ENCODE measurements at regions not wholly inside any gene's neighbourhood (a gene's known extent, or its start where the extent isn't known, plus 50 kb on each side); places are given as distances from the start of the nearest gene placed in this dataset.

GRCh38 chr1:90650401-90650800, 66.7 kb downstream of the BARHL2 start:
- DNase-seq, result no peak

GRCh38 chr1:90640325-90640724, 76.8 kb downstream of the BARHL2 start:
- no peak for DNase-seq

GRCh38 chr1:90622666-90623065, 94.4 kb downstream of the BARHL2 start:
- no peak for DNase-seq

- DNase-seq, result no peak
Measured at GRCh38 chr1:90621986-90622385, 95.1 kb downstream of the BARHL2 start.

GRCh38 chr1:90616395-90616794, 100.7 kb downstream of the BARHL2 start:
- DNase-seq, result peak; percentile 2 to 60 (median 22)

- DNase-seq, result peak in 1 of 3 experiments; percentile 5
Measured at GRCh38 chr1:90614872-90615271, 102.2 kb downstream of the BARHL2 start.

GRCh38 chr1:90613371-90613770, 103.7 kb downstream of the BARHL2 start:
- DNase-seq, result peak in 2 of 3 experiments; percentile 16 to 63

GRCh38 chr1:90612033-90612432, 105.1 kb downstream of the BARHL2 start:
- no peak for DNase-seq

GRCh38 chr1:90607736-90608135, 109.4 kb downstream of the BARHL2 start:
- no peak for DNase-seq

GRCh38 chr1:90605070-90605469, 112.0 kb downstream of the BARHL2 start:
- DNase-seq, result no peak

GRCh38 chr1:90593312-90593711, 123.8 kb downstream of the BARHL2 start:
- DNase-seq, result peak in 1 of 3 experiments; percentile 68

- no peak for DNase-seq
Measured at GRCh38 chr1:90591970-90592356, 125.1 kb downstream of the BARHL2 start.

GRCh38 chr1:90591355-90591969, 125.6 kb downstream of the BARHL2 start:
- no peak for DNase-seq

- peak in 2 of 3 experiments; percentile 44 to 68 for DNase-seq
Measured at GRCh38 chr1:90580176-90580575, 136.9 kb downstream of the BARHL2 start.

GRCh38 chr1:90579212-90579802, 137.8 kb downstream of the BARHL2 start:
- peak; percentile 11 to 77 (median 69) for DNase-seq

GRCh38 chr1:90574692-90575370, 142.3 kb downstream of the BARHL2 start:
- no peak for DNase-seq

GRCh38 chr1:90573736-90574135, 143.4 kb downstream of the BARHL2 start:
- DNase-seq, result no peak

- no peak for DNase-seq
Measured at GRCh38 chr1:90572446-90572845, 144.7 kb downstream of the BARHL2 start.

GRCh38 chr1:90568436-90568835, 148.7 kb downstream of the BARHL2 start:
- DNase-seq, result no peak

- no peak for DNase-seq
Measured at GRCh38 chr1:90564164-90564563, 152.9 kb downstream of the BARHL2 start.

GRCh38 chr1:90562892-90563291, 154.2 kb downstream of the BARHL2 start:
- DNase-seq, result no peak

- DNase-seq, result no peak
Measured at GRCh38 chr1:90561911-90562310, 155.2 kb downstream of the BARHL2 start.

GRCh38 chr1:90561103-90561783, 155.9 kb downstream of the BARHL2 start:
- no peak for DNase-seq

Data from NCI-H1417 (cell line).